C4-2B (cell line): ENCODE measurements at regions not wholly inside any gene's neighbourhood (a gene's known extent, or its start where the extent isn't known, plus 50 kb on each side); places are given as distances from the start of the nearest gene placed in this dataset.

Source experiments
- ZFX ChIP-seq: fragments of 450-650 bp; IDR thresholded peaks from 2 replicates; pipeline ENCODE4 v1.6.1; 2017
- TF ChIP-seq, protein P1 (sequence below): fragments of 450-650 bp; conservative IDR thresholded peaks from 2 replicates; pipeline ENCODE4 v1.5.1; 2017; ENCODE audit warnings: mild to moderate bottlenecking

DNA sequence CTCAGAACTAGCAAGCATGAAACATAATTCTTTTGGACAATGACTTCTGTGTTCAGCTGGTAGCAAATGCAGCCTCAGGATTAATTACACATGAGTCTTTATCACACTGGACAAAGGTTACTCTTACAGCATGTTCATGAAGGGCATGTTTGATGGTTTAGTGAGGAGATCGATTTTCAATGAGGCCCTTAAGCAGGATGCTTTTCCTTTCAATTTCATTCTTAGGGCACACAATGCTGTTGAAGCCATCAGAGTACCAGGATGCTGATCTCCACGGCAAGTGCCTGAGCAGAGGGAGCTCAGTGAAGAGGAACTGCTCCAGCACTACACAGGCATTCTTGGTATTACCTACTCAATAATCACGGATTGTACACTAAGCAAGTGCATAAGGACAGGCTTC, 542.0 kb downstream of the SNAPC1 start:
- TF ChIP-seq, protein P1, sequence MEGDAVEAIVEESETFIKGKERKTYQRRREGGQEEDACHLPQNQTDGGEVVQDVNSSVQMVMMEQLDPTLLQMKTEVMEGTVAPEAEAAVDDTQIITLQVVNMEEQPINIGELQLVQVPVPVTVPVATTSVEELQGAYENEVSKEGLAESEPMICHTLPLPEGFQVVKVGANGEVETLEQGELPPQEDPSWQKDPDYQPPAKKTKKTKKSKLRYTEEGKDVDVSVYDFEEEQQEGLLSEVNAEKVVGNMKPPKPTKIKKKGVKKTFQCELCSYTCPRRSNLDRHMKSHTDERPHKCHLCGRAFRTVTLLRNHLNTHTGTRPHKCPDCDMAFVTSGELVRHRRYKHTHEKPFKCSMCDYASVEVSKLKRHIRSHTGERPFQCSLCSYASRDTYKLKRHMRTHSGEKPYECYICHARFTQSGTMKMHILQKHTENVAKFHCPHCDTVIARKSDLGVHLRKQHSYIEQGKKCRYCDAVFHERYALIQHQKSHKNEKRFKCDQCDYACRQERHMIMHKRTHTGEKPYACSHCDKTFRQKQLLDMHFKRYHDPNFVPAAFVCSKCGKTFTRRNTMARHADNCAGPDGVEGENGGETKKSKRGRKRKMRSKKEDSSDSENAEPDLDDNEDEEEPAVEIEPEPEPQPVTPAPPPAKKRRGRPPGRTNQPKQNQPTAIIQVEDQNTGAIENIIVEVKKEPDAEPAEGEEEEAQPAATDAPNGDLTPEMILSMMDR, result no peak
- TF ChIP-seq ZFX, result no peak
